ENCODE measurements at regions not wholly inside any gene's neighbourhood (a gene's known extent, or its start where the extent isn't known, plus 50 kb on each side); places are given as distances from the start of the nearest gene placed in this dataset.
"Not testable (repeated sequence)": the region's sequence is repeated elsewhere in the genome, so short reads cannot be mapped to it uniquely, and the experiment has no call there.

DNA sequence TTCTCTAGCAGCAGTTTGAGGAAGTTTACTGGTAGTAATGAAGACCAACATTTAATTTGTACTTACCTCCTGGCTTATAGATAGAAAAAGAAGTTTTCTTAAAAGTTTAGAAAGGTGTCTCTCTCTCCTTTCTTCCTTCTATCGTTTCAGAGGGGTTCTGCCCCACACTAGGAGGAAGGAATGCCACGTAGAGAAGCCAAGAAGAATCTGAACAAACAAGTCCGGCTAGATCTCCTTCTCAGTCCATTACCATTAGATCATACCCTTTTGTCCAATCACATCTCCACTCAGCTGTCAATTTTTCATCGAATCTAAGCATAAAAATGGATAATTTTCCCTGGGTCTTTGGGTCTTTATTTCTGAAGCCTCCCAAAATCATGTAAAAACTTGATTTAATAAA lies 1048.1 kb downstream of the SI start:
- no peak for TF ChIP-seq CTCF (IDR thresholded peaks at IDR 0.05; ENCODE audit: low read depth, low read length)
- DNase-seq (ENCODE audit: extremely low read depth, low read depth): no peak

- no peak for DNase-seq (ENCODE audit: extremely low read depth, low read depth)
- TF ChIP-seq CTCF (IDR thresholded peaks at IDR 0.05; ENCODE audit: low read depth, low read length): no peak
Measured at GRCh38 chr3:164024786-164025185, 1053.5 kb downstream of the SI start.

DNA sequence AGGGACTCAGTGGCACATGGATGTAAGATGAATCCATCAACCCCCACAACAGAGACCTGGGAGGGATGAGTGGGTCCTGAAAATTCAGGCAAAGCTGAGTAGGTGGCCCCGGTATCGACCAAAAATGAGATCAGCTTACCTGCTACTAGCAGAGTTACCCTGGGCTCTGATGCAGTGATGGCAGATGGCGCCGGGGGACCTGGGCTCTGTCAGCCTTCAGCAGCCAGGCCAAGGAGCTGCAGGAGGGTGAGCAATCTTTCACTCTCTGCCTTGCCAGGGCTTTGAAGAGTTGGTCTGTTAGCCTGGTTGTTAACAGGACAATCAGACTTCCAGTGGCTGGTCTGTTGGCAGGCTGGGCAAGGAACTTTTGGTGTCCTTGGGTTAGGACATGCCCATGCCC lies 1054.8 kb downstream of the SI start:
- no peak for TF ChIP-seq CTCF (IDR thresholded peaks at IDR 0.05; ENCODE audit: low read depth, low read length)
- DNase-seq (ENCODE audit: extremely low read depth, low read depth): no peak

GRCh38 chr3:164018500-164018899 lies 1059.8 kb downstream of the SI start:
- DNase-seq (ENCODE audit: extremely low read depth, low read depth): no peak
- TF ChIP-seq CTCF (IDR thresholded peaks at IDR 0.05; ENCODE audit: low read depth, low read length): no peak

DNA sequence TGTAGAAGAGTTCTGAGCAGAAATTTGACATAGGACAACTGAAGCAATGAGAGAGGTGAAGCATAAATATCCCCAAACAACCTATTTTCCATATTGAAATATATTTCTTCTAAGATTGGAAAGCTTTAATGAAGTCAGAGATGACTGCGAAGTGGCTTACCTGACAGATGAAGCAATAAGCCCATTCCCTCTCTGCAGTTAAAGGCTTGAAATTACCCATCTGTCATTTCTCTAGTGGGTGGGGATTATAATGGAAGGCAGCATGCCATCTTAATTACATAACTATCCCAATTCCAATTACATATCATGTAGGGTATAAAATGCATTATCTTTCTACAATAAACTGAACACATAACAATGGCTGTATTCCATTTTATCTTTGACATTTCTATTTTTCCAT lies 1070.5 kb downstream of the SI start:
- no peak for DNase-seq (ENCODE audit: extremely low read depth, low read depth)
- TF ChIP-seq CTCF (IDR thresholded peaks at IDR 0.05; ENCODE audit: low read depth, low read length): no peak

- no peak for DNase-seq (ENCODE audit: extremely low read depth, low read depth)
Measured at GRCh38 chr3:164004205-164004604, 1074.1 kb downstream of the SI start.

DNA sequence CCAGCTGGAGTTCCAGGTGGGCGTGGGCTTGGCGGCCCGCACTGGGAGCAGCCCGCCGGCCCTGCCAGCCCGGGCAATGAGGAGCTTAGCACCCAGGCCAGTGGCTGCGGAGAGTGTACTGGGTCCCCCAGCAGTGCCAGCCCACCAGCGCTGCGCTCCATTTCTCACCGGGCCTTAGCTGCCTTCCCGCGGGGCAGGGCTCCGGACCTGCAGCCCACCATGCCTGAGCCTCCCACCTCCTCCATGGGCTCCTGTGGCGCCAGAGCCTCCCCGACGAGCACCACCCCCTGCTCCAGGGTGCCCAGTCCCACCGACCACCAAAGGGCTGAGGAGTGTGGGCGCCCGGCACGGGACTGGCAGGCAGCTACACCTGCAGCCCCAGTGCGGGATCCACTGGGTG lies 1075.3 kb downstream of the SI start:
- DNase-seq (ENCODE audit: extremely low read depth, low read depth): not testable (repeated sequence)

More at GRCh38 chr3:164004205-164004604, 1074.1 kb downstream of the SI start:
- TF ChIP-seq CTCF (IDR thresholded peaks at IDR 0.05; ENCODE audit: low read depth, low read length): no peak

GRCh38 chr3:163983940-163984339 lies 1094.4 kb downstream of the SI start:
- DNase-seq (ENCODE audit: extremely low read depth, low read depth): no peak
- TF ChIP-seq CTCF (IDR thresholded peaks at IDR 0.05; ENCODE audit: low read depth, low read length): no peak

All from AG09319 (cell line).